22Rv1 (cell line): ENCODE measurements at regions not wholly inside any gene's neighbourhood (a gene's known extent, or its start where the extent isn't known, plus 50 kb on each side); places are given as distances from the start of the nearest gene placed in this dataset.

Experiments
- CTCF ChIP-seq: fragments of 450-650 bp; IDR thresholded peaks from 2 replicates; pipeline ENCODE4 v1.5.1; 2017; ENCODE audit warnings: mild to moderate bottlenecking
- ZFX ChIP-seq: fragments of 450-650 bp; IDR thresholded peaks from 2 replicates; pipeline ENCODE4 v1.6.1; 2017; ENCODE audit warnings: antibody characterized with exemption, borderline replicate concordance

GRCh38 chr13:73754241-73754640 lies 380.0 kb downstream of the KLF12 start:
- no peak for TF ChIP-seq CTCF
- TF ChIP-seq ZFX, result no peak
